ENCODE measurements at regions not wholly inside any gene's neighbourhood (a gene's known extent, or its start where the extent isn't known, plus 50 kb on each side); places are given as distances from the start of the nearest gene placed in this dataset.

DNA sequence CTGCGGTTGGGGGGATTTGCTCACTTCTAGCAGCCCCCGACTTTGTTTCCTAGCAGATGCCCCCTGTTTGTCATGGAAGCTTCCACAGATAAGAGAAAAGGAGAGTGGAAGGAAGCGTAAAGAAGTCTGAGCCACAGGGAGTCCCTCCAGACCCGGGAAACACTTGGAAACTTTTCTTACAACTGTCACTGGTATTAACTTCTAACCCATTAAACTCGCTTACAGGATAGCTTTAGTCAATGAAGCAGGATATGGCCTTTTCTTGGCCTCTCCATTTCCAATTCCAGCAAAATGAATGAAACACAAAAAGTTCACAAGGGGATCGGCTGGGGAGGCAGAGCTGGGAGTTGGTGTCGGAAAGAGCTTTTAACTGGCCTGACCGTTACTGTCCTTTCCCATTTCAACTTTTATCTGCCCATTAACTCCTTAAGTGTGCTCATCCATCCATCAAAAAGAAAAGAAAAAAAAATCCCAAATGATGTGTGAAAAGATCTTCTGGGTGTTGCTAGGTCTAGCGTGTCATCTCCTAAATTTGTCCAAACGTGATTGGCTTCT lies 231.9 kb upstream of the ARGLU1 start:
- TF ChIP-seq SIN3A (IDR thresholded peaks at IDR 0.05; ENCODE audit: borderline replicate concordance, low read depth, low read length) = no peak
- TF ChIP-seq, protein P1, sequence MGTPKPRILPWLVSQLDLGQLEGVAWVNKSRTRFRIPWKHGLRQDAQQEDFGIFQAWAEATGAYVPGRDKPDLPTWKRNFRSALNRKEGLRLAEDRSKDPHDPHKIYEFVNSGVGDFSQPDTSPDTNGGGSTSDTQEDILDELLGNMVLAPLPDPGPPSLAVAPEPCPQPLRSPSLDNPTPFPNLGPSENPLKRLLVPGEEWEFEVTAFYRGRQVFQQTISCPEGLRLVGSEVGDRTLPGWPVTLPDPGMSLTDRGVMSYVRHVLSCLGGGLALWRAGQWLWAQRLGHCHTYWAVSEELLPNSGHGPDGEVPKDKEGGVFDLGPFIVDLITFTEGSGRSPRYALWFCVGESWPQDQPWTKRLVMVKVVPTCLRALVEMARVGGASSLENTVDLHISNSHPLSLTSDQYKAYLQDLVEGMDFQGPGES (IDR thresholded peaks at IDR 0.05; ENCODE audit: low read depth, low read length) = no peak
- no peak for TF ChIP-seq RAD21 (IDR thresholded peaks at IDR 0.05; ENCODE audit: low read length)
- no peak for TF ChIP-seq MEF2A (IDR thresholded peaks at IDR 0.05; ENCODE audit: borderline replicate concordance, low read depth)
- TF ChIP-seq FOSL2 (IDR thresholded peaks at IDR 0.05; ENCODE audit: borderline replicate concordance, low read depth) = no peak
- TF ChIP-seq FOXM1 (IDR thresholded peaks at IDR 0.05; ENCODE audit: low read depth) = no peak
- no peak for TF ChIP-seq GATA2 (CRISPR knock-in tag; IDR thresholded peaks at IDR 0.05)
- TF ChIP-seq, protein P2, sequence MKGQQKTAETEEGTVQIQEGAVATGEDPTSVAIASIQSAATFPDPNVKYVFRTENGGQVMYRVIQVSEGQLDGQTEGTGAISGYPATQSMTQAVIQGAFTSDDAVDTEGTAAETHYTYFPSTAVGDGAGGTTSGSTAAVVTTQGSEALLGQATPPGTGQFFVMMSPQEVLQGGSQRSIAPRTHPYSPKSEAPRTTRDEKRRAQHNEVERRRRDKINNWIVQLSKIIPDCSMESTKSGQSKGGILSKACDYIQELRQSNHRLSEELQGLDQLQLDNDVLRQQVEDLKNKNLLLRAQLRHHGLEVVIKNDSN (IDR thresholded peaks at IDR 0.05; ENCODE audit: borderline replicate concordance, low read depth) = no peak
- TF ChIP-seq NRF1 (IDR thresholded peaks at IDR 0.05; ENCODE audit: low read depth, low read length) = no peak
- TF ChIP-seq MXI1 (IDR thresholded peaks at IDR 0.05; ENCODE audit: low read depth, low read length) = no peak
- TF ChIP-seq RCOR1 (IDR thresholded peaks at IDR 0.05; ENCODE audit: low read length) = no peak
- TF ChIP-seq, protein P3, sequence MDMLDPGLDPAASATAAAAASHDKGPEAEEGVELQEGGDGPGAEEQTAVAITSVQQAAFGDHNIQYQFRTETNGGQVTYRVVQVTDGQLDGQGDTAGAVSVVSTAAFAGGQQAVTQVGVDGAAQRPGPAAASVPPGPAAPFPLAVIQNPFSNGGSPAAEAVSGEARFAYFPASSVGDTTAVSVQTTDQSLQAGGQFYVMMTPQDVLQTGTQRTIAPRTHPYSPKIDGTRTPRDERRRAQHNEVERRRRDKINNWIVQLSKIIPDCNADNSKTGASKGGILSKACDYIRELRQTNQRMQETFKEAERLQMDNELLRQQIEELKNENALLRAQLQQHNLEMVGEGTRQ (IDR thresholded peaks at IDR 0.05; ENCODE audit: borderline replicate concordance, low read depth, low read length) = no peak
- TF ChIP-seq POLR2AphosphoS5 (IDR thresholded peaks at IDR 0.05; ENCODE audit: low read depth, low read length) = no peak
- TF ChIP-seq, protein P4, sequence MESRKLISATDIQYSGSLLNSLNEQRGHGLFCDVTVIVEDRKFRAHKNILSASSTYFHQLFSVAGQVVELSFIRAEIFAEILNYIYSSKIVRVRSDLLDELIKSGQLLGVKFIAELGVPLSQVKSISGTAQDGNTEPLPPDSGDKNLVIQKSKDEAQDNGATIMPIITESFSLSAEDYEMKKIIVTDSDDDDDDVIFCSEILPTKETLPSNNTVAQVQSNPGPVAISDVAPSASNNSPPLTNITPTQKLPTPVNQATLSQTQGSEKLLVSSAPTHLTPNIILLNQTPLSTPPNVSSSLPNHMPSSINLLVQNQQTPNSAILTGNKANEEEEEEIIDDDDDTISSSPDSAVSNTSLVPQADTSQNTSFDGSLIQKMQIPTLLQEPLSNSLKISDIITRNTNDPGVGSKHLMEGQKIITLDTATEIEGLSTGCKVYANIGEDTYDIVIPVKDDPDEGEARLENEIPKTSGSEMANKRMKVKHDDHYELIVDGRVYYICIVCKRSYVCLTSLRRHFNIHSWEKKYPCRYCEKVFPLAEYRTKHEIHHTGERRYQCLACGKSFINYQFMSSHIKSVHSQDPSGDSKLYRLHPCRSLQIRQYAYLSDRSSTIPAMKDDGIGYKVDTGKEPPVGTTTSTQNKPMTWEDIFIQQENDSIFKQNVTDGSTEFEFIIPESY (IDR thresholded peaks at IDR 0.05; ENCODE audit: borderline replicate concordance, low read depth) = no peak
- TF ChIP-seq RFX5 (IDR thresholded peaks at IDR 0.05; ENCODE audit: low read length) = no peak
- no peak for TF ChIP-seq JUND (IDR thresholded peaks at IDR 0.05)
- TF ChIP-seq GABPA (IDR thresholded peaks at IDR 0.05; ENCODE audit: low read depth) = no peak
- Histone ChIP-seq H3K9ac (no peak overlapping the region), H3K27ac (ENCODE audit: low read depth in 2 of 2, low read length in 1 of 2) (no peak overlapping the region), H3F3A (replicated peaks; ENCODE audit: insufficient read depth) (no peaks in the 10 kb centered on the region), H3K9me3 (no peaks in the 10 kb centered on the region), H3K27me3 (ENCODE audit: insufficient read depth) (no peaks in the 10 kb centered on the region), H3K4me3 (ENCODE audit: low read depth in 2 of 2, low read length in 1 of 2) (no peak overlapping the region), H3K4me1 (ENCODE audit: control insufficient read depth in 1 of 2, insufficient read depth in 2 of 2, low read depth in 1 of 2, low read length in 1 of 2) (no peaks in the 10 kb centered on the region), H3K4me2 (no peak overlapping the region), H2AFZ (ENCODE audit: low read depth) (no peak overlapping the region), H3K36me3 (replicated peaks in 1 of 2; ENCODE audit: control insufficient read depth in 1 of 2, insufficient read depth in 2 of 2, low read length in 1 of 2) (no peaks in the 10 kb centered on the region), H3K79me2 (ENCODE audit: insufficient read depth) (no peaks in the 10 kb centered on the region), H3K9me2 (no peaks in the 10 kb centered on the region), H4K20me1 (ENCODE audit: insufficient read depth) (no peaks in the 10 kb centered on the region)
- DNase-seq = no peak
- POLR2A ChIA-PET = no interaction called here
- WGBS (ENCODE audit: low lambda C conversion rate) = 41% methylated on average over 10 of the region's 10 CpGs
- CTCF ChIA-PET = no interaction called here
